CD4-positive, CD25-positive, alpha-beta regulatory T cell (primary cell): ENCODE measurements at regions not wholly inside any gene's neighbourhood (a gene's known extent, or its start where the extent isn't known, plus 50 kb on each side); places are given as distances from the start of the nearest gene placed in this dataset.
"Not testable (repeated sequence)": the region's sequence is repeated elsewhere in the genome, so short reads cannot be mapped to it uniquely, and the experiment has no call there.

ENCODE experiments used
- ATAC-seq, 2 donors: fragments of 150-1000 bp; cut with Tn5 transposase; one replicate each; pipeline ENCODE4 v1.10.0; 2021; ENCODE audit warnings: low read depth in 2 of 2, moderate number of reproducible peaks in 2 of 2, moderate library complexity in 1 of 2
- DNase-seq, 3 donors: peaks; one replicate each; pipeline versions ENCODE4 v3.0.0 to v3.0.0-alpha.2; 2012 to 2022; ENCODE audit warnings: mixed read lengths in 1 of 3
- H3K27ac ChIP-seq: one replicate; pipeline ENCODE4 v1.7.0; 2013; ENCODE audit warnings: mild to moderate bottlenecking, low read length; ENCODE audit not compliant: insufficient read depth, poor library complexity, severe bottlenecking
- H3K27me3 ChIP-seq: one replicate; pipeline ENCODE4 v1.7.0; 2013; ENCODE audit warnings: low read length; ENCODE audit not compliant: control insufficient read depth, insufficient read depth
- H3K36me3 ChIP-seq: one replicate; pipeline ENCODE4 v1.7.0; 2013; ENCODE audit warnings: mild to moderate bottlenecking, low read length, moderate library complexity; ENCODE audit not compliant: control insufficient read depth, insufficient read depth
- H3K4me1 ChIP-seq: 2 replicates; pipeline ENCODE4 v1.7.0; 2013; ENCODE audit warnings: mild to moderate bottlenecking, low read length; ENCODE audit not compliant: insufficient read depth, control insufficient read depth, poor library complexity, severe bottlenecking
- H3K4me3 ChIP-seq: one replicate; pipeline ENCODE4 v1.7.0; 2013; ENCODE audit warnings: low read depth, mild to moderate bottlenecking, low read length, moderate library complexity
- H3K9me3 ChIP-seq, 2 experiments: 1 replicate in 1 of 2; 2 replicates in 1 of 2; pipeline ENCODE4 v1.7.0; 2013; ENCODE audit warnings: low read length in 2 of 2, mild to moderate bottlenecking in 1 of 2, moderate library complexity in 1 of 2; ENCODE audit not compliant: control insufficient read depth in 2 of 2
- H3K27ac Mint-ChIP-seq, 3 donors: one replicate each; pipeline ENCODE4 v1.8.0; 2020 to 2022; ENCODE audit warnings: mild to moderate bottlenecking in 3 of 3, mixed read lengths in 3 of 3, moderate library complexity in 2 of 3
- H3K27me3 Mint-ChIP-seq: one replicate; pipeline ENCODE4 v1.8.0; 2022; ENCODE audit warnings: mild to moderate bottlenecking, mixed read lengths
- H3K36me3 Mint-ChIP-seq: one replicate; pipeline ENCODE4 v1.8.0; 2020; ENCODE audit warnings: mixed read lengths
- H3K4me1 Mint-ChIP-seq, 4 donors: one replicate each; pipeline ENCODE4 v1.8.0; 2020 to 2022; ENCODE audit warnings: mixed read lengths in 4 of 4, mild to moderate bottlenecking in 1 of 4
- H3K4me3 Mint-ChIP-seq, 4 donors: one replicate each; pipeline ENCODE4 v1.8.0; 2020 to 2022; ENCODE audit warnings: mild to moderate bottlenecking in 4 of 4, mixed read lengths in 4 of 4, moderate library complexity in 3 of 4
- H3K9me3 Mint-ChIP-seq, 7 donors: one replicate each; pipeline ENCODE4 v1.8.0; 2020 to 2022; ENCODE audit warnings: mixed read lengths in 7 of 7, mild to moderate bottlenecking in 3 of 7, moderate library complexity in 2 of 7

GRCh38 chr17:16867545-16867944 lies 104.4 kb downstream of the TNFRSF13B start:
- not testable (repeated sequence) for H3K9me3 Mint-ChIP-seq, H3K9me3 ChIP-seq, H3K4me1 Mint-ChIP-seq, H3K36me3 ChIP-seq, H3K4me3 Mint-ChIP-seq, H3K4me1 ChIP-seq, H3K36me3 Mint-ChIP-seq, H3K27ac ChIP-seq, H3K27me3 Mint-ChIP-seq, DNase-seq, H3K27me3 ChIP-seq, H3K4me3 ChIP-seq, ATAC-seq
- peak overlapping the region in 1 of 3 donors; percentile 76 for H3K27ac Mint-ChIP-seq

- not testable (repeated sequence) for H3K27me3 ChIP-seq, ATAC-seq, H3K4me1 Mint-ChIP-seq, DNase-seq, H3K4me3 Mint-ChIP-seq, H3K9me3 ChIP-seq, H3K27ac Mint-ChIP-seq, H3K4me3 ChIP-seq, H3K4me1 ChIP-seq, H3K36me3 ChIP-seq, H3K27ac ChIP-seq, H3K36me3 Mint-ChIP-seq, H3K27me3 Mint-ChIP-seq, H3K9me3 Mint-ChIP-seq
Observed at GRCh38 chr17:16866841-16867240, 105.1 kb downstream of the TNFRSF13B start.

- peaks cover 0 to 3% (median 0%) of the 10 kb centered on the region in 7 donors for H3K9me3 Mint-ChIP-seq
- Histone ChIP-seq H3K36me3 (no peaks in the 10 kb centered on the region), H3K27me3 (no peaks in the 10 kb centered on the region), H3K4me3 (no peak overlapping the region), H3K9me3 (no peaks in the 10 kb centered on the region), H3K4me1 (no peaks in the 10 kb centered on the region), H3K27ac (no peak overlapping the region)
- H3K4me3 Mint-ChIP-seq, result no peak overlapping the region
- ATAC-seq (no peak), DNase-seq (no peak)
- H3K27me3 Mint-ChIP-seq, result peaks cover 4% of the 10 kb centered on the region
- no peaks in the 10 kb centered on the region for H3K36me3 Mint-ChIP-seq
- H3K27ac Mint-ChIP-seq, result no peak overlapping the region
- H3K4me1 Mint-ChIP-seq, result no peaks in the 10 kb centered on the region
Observed at GRCh38 chr17:16866436-16866835, 105.5 kb downstream of the TNFRSF13B start.

GRCh38 chr17:16865704-16866103 lies 106.2 kb downstream of the TNFRSF13B start:
- H3K27me3 Mint-ChIP-seq, H3K9me3 Mint-ChIP-seq, H3K4me1 Mint-ChIP-seq, H3K4me1 ChIP-seq, H3K27me3 ChIP-seq, H3K27ac ChIP-seq, H3K27ac Mint-ChIP-seq, H3K36me3 ChIP-seq, ATAC-seq, H3K4me3 Mint-ChIP-seq, H3K9me3 ChIP-seq, H3K4me3 ChIP-seq, H3K36me3 Mint-ChIP-seq, DNase-seq: not testable (repeated sequence)

- not testable (repeated sequence) for H3K27me3 Mint-ChIP-seq, H3K36me3 Mint-ChIP-seq, H3K27ac ChIP-seq, H3K36me3 ChIP-seq, H3K4me1 Mint-ChIP-seq, H3K9me3 ChIP-seq, H3K27me3 ChIP-seq, H3K4me1 ChIP-seq, DNase-seq, H3K27ac Mint-ChIP-seq, H3K9me3 Mint-ChIP-seq, H3K4me3 ChIP-seq, ATAC-seq, H3K4me3 Mint-ChIP-seq
Observed at GRCh38 chr17:16865077-16865613, 106.8 kb downstream of the TNFRSF13B start.

GRCh38 chr17:16864462-16865076 lies 107.3 kb downstream of the TNFRSF13B start:
- not testable (repeated sequence) for H3K9me3 ChIP-seq, H3K36me3 Mint-ChIP-seq, H3K27me3 ChIP-seq, H3K27ac ChIP-seq, H3K4me3 ChIP-seq, ATAC-seq, H3K27ac Mint-ChIP-seq, DNase-seq, H3K36me3 ChIP-seq, H3K4me1 Mint-ChIP-seq, H3K4me3 Mint-ChIP-seq, H3K27me3 Mint-ChIP-seq, H3K9me3 Mint-ChIP-seq, H3K4me1 ChIP-seq

GRCh38 chr17:16861152-16861551 lies 110.8 kb downstream of the TNFRSF13B start:
- not testable (repeated sequence) for DNase-seq, H3K36me3 ChIP-seq, H3K27me3 ChIP-seq, H3K27ac ChIP-seq, H3K27ac Mint-ChIP-seq, H3K4me3 Mint-ChIP-seq, H3K4me1 ChIP-seq, H3K9me3 ChIP-seq, H3K27me3 Mint-ChIP-seq, ATAC-seq, H3K4me3 ChIP-seq, H3K36me3 Mint-ChIP-seq, H3K9me3 Mint-ChIP-seq, H3K4me1 Mint-ChIP-seq

GRCh38 chr17:16860467-16860866 lies 111.5 kb downstream of the TNFRSF13B start:
- not testable (repeated sequence) for H3K9me3 Mint-ChIP-seq, H3K36me3 Mint-ChIP-seq, DNase-seq, ATAC-seq, H3K4me1 Mint-ChIP-seq, H3K27ac ChIP-seq, H3K4me1 ChIP-seq, H3K27ac Mint-ChIP-seq, H3K27me3 ChIP-seq, H3K4me3 Mint-ChIP-seq, H3K9me3 ChIP-seq, H3K36me3 ChIP-seq, H3K4me3 ChIP-seq, H3K27me3 Mint-ChIP-seq
